AG04449 (cell line): ENCODE measurements at regions not wholly inside any gene's neighbourhood (a gene's known extent, or its start where the extent isn't known, plus 50 kb on each side); places are given as distances from the start of the nearest gene placed in this dataset.

Experiments used
- CTCF ChIA-PET: fragments of 350-600 bp; formaldehyde crosslinking; extraction: SDS; loops from one replicate; lab custom pipeline; 2021; ENCODE audit warnings: antibody characterized with exemption; lab: Yijun Ruan, JAX
- POLR2A ChIA-PET: fragments of 400-600, 350-600 bp; formaldehyde crosslinking; extraction: SDS; loops from one replicate; lab custom pipeline; 2020; ENCODE audit warnings: antibody characterized with exemption, inconsistent platforms; lab: Yijun Ruan, JAX
- DNase-seq: peaks from one replicate; pipeline ENCODE4 v3.0.0-alpha.2; 2010; ENCODE audit warnings: low read depth, low spot score
- H3K4me3 ChIP-seq: 2 replicates; pipeline ENCODE4 v1.5.1; 2011; ENCODE audit warnings: low read depth, mild to moderate bottlenecking, control low read depth, low read length
- CTCF ChIP-seq: IDR thresholded peaks from one replicate; pipeline ENCODE4 v1.5.1; 2011; ENCODE audit warnings: mild to moderate bottlenecking, moderate library complexity, low read length, control low read depth, inconsistent platforms; ENCODE audit not compliant: insufficient read depth; ENCODE audit errors: missing control alignments

- TF ChIP-seq CTCF, result no peak
- no peak overlapping the region for H3K4me3 ChIP-seq
- CTCF ChIA-PET, result no interaction called here
- no peak for DNase-seq
- POLR2A ChIA-PET, result no interaction called here
Measured at GRCh38 chr1:88101041-88101440, 583.0 kb upstream of the PKN2 start.

GRCh38 chr1:88104236-88104635, 579.8 kb upstream of the PKN2 start:
- no peak overlapping the region for H3K4me3 ChIP-seq

GRCh38 chr1:88104886-88105285, 579.2 kb upstream of the PKN2 start:
- ChIA-PET POLR2A (no interaction called here), CTCF (interaction anchor here (1.0 kb wide), 1 partner anchor 76 kb away, joined by 3 read pairs; no protein-coding TSS in a partner anchor)
- H3K4me3 ChIP-seq, result no peak overlapping the region
- no peak for DNase-seq
- no peak for TF ChIP-seq CTCF

More at GRCh38 chr1:88104236-88104635, 579.8 kb upstream of the PKN2 start:
- CTCF ChIA-PET, result interaction anchor here (0.9 kb wide), 1 partner anchor 11 kb away, joined by 3 read pairs; no protein-coding TSS in a partner anchor
- TF ChIP-seq CTCF, result no peak
- DNase-seq, result no peak
- POLR2A ChIA-PET, result no interaction called here

- no peak for DNase-seq
- CTCF ChIA-PET, result interaction anchor here (1.6 to 1.7 kb wide), 2 partner anchors 12 to 51 kb away, joined by 3 to 4 read pairs; no protein-coding TSS in a partner anchor
- POLR2A ChIA-PET, result no interaction called here
- TF ChIP-seq CTCF, result no peak
- no peak overlapping the region for H3K4me3 ChIP-seq
Measured at GRCh38 chr1:88111816-88112215, 572.3 kb upstream of the PKN2 start.

- ChIA-PET CTCF (no interaction called here), POLR2A (no interaction called here)
- no peak for DNase-seq
- TF ChIP-seq CTCF, result no peak
- no peak overlapping the region for H3K4me3 ChIP-seq
Measured at GRCh38 chr1:88117597-88117996, 566.5 kb upstream of the PKN2 start.

- H3K4me3 ChIP-seq, result no peak overlapping the region
- no peak for TF ChIP-seq CTCF
- ChIA-PET CTCF (no interaction called here), POLR2A (no interaction called here)
- no peak for DNase-seq
Measured at GRCh38 chr1:88118176-88118845, 565.8 kb upstream of the PKN2 start.
